ENCODE measurements at regions not wholly inside any gene's neighbourhood (a gene's known extent, or its start where the extent isn't known, plus 50 kb on each side); places are given as distances from the start of the nearest gene placed in this dataset.

- TF ChIP-seq CTCF (IDR thresholded peaks at IDR 0.05; ENCODE audit: unreplicated experiment) = no peak
- H3K36me3 Mint-ChIP-seq (ENCODE audit: low read depth, unreplicated experiment) = no peaks in the 10 kb centered on the region
- H3K9me3 Mint-ChIP-seq (ENCODE audit: unreplicated experiment) = no peaks in the 10 kb centered on the region
- H3K27me3 Mint-ChIP-seq (ENCODE audit: unreplicated experiment) = peaks cover 3% of the 10 kb centered on the region
- H3K27ac Mint-ChIP-seq (ENCODE audit: unreplicated experiment) = no peak overlapping the region
- DNase-seq (ENCODE audit: low spot score) = no peak
- no peaks in the 10 kb centered on the region for H3K4me1 Mint-ChIP-seq (ENCODE audit: unreplicated experiment)
- H3K4me3 Mint-ChIP-seq (ENCODE audit: unreplicated experiment) = no peak overlapping the region
Observed at GRCh38 chr4:147366164-147366563, 114.7 kb upstream of the EDNRA start.

GRCh38 chr4:147367891-147368290 lies 113.0 kb upstream of the EDNRA start:
- no peaks in the 10 kb centered on the region for H3K4me1 Mint-ChIP-seq (ENCODE audit: unreplicated experiment)
- no peaks in the 10 kb centered on the region for H3K36me3 Mint-ChIP-seq (ENCODE audit: low read depth, unreplicated experiment)
- TF ChIP-seq CTCF (IDR thresholded peaks at IDR 0.05; ENCODE audit: unreplicated experiment) = no peak
- DNase-seq (ENCODE audit: low spot score) = no peak
- peaks cover 3% of the 10 kb centered on the region for H3K27me3 Mint-ChIP-seq (ENCODE audit: unreplicated experiment)
- no peaks in the 10 kb centered on the region for H3K9me3 Mint-ChIP-seq (ENCODE audit: unreplicated experiment)
- H3K4me3 Mint-ChIP-seq (ENCODE audit: unreplicated experiment) = no peak overlapping the region
- H3K27ac Mint-ChIP-seq (ENCODE audit: unreplicated experiment) = no peak overlapping the region

- no peaks in the 10 kb centered on the region for H3K9me3 Mint-ChIP-seq (ENCODE audit: unreplicated experiment)
- no peaks in the 10 kb centered on the region for H3K36me3 Mint-ChIP-seq (ENCODE audit: low read depth, unreplicated experiment)
- H3K4me1 Mint-ChIP-seq (ENCODE audit: unreplicated experiment) = no peaks in the 10 kb centered on the region
- no peak overlapping the region for H3K27ac Mint-ChIP-seq (ENCODE audit: unreplicated experiment)
- DNase-seq (ENCODE audit: low spot score) = no peak
- TF ChIP-seq CTCF (IDR thresholded peaks at IDR 0.05; ENCODE audit: unreplicated experiment) = no peak
- peaks cover 4% of the 10 kb centered on the region for H3K27me3 Mint-ChIP-seq (ENCODE audit: unreplicated experiment)
- H3K4me3 Mint-ChIP-seq (ENCODE audit: unreplicated experiment) = no peak overlapping the region
Observed at GRCh38 chr4:147368948-147369347, 111.9 kb upstream of the EDNRA start.

DNA sequence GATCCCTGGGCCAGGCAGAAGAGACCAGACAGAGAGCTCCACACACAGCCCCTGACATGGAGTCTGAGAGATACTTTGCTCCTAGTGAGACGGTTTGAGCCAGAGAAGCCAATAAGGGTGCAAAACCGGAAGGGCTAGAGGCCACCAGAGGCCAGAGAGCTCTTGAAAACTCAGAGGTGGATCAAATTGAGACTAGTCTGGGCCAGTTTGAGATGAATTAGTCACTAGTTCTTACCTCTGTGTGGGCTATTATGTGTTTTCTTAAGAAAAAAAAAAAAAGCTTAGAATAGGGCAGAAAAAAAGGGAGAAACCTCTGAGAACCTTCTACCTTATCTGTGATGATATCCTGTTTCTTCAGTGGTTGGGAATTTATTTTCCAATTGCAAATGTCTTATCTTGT lies 110.4 kb upstream of the EDNRA start:
- Mint-ChIP-seq H3K27me3 (ENCODE audit: unreplicated experiment) (peaks cover 4% of the 10 kb centered on the region), H3K36me3 (ENCODE audit: low read depth, unreplicated experiment) (no peaks in the 10 kb centered on the region), H3K27ac (ENCODE audit: unreplicated experiment) (no peak overlapping the region), H3K9me3 (ENCODE audit: unreplicated experiment) (no peaks in the 10 kb centered on the region), H3K4me3 (ENCODE audit: unreplicated experiment) (no peak overlapping the region), H3K4me1 (ENCODE audit: unreplicated experiment) (no peaks in the 10 kb centered on the region)
- TF ChIP-seq CTCF (IDR thresholded peaks at IDR 0.05; ENCODE audit: unreplicated experiment) = no peak
- no peak for DNase-seq (ENCODE audit: low spot score)

DNA sequence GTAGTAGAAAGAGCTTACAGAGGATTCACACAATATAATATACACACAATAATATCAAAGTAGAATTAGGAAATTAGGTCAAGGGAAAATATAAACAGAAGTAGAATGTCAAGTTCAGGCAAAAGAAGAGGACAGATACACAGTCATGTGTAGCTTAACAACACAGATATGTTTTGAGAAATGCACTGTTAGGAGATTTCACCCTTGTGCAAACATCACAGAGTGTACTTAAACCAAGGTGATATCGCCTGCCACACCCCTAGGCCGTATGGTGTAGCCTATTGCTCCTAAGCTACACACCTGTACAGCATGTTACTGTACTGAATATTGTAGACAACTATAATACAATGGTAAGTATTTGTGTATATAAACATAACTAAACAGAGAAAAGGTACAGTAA lies 110.0 kb upstream of the EDNRA start:
- Mint-ChIP-seq H3K27ac (ENCODE audit: unreplicated experiment) (no peak overlapping the region), H3K4me1 (ENCODE audit: unreplicated experiment) (no peaks in the 10 kb centered on the region), H3K27me3 (ENCODE audit: unreplicated experiment) (peaks cover 4% of the 10 kb centered on the region), H3K4me3 (ENCODE audit: unreplicated experiment) (no peak overlapping the region), H3K9me3 (ENCODE audit: unreplicated experiment) (no peaks in the 10 kb centered on the region), H3K36me3 (ENCODE audit: low read depth, unreplicated experiment) (no peaks in the 10 kb centered on the region)
- no peak for TF ChIP-seq CTCF (IDR thresholded peaks at IDR 0.05; ENCODE audit: unreplicated experiment)
- DNase-seq (ENCODE audit: low spot score) = no peak

Measured in endothelial cell (in vitro differentiated cells).